Endothelial cell of umbilical vein (primary cell): ENCODE measurements at regions not wholly inside any gene's neighbourhood (a gene's known extent, or its start where the extent isn't known, plus 50 kb on each side); places are given as distances from the start of the nearest gene placed in this dataset.

ENCODE experiments used
- BruUV-seq: library from RNA; stranded (reverse); fragments of 400-500 nt; replicated peaks from 2 replicates; lab custom pipeline; 2021; lab: Mats Ljungman, UMichigan
- CTCF ChIA-PET: fragments of 300-600, 350-600 bp; sonication (Branson Sonifier 250); formaldehyde crosslinking; loops from one replicate; lab custom pipeline; 2021; ENCODE audit warnings: antibody characterized with exemption, inconsistent platforms; lab: Charles Lee
- POLR2A ChIA-PET: fragments of 300-600, 350-600 bp; sonication (Branson Sonifier 250); formaldehyde crosslinking; loops from one replicate; lab custom pipeline; 2021; ENCODE audit warnings: antibody characterized with exemption, inconsistent platforms; lab: Charles Lee
- DNase-seq: peaks from one replicate; pipeline ENCODE4 v3.0.0-alpha.2; 2011; ENCODE audit warnings: low read depth, low spot score
- FAIRE-seq: peaks from 2 replicates; lab custom pipeline; 2011; peaks lifted over from hg19 to GRCh38; lab: Jason Lieb, UNC
- H2AFZ ChIP-seq: 2 replicates; pipeline ENCODE4 v1.6.0; 2012; ENCODE audit warnings: low read depth, low read length, control low read depth, inconsistent platforms
- H3K27ac ChIP-seq: 2 replicates; pipeline ENCODE4 v1.5.1; 2011; ENCODE audit warnings: low read depth, mild to moderate bottlenecking, control low read depth, low read length, moderate library complexity; ENCODE audit not compliant: insufficient read depth
- H3K27me3 ChIP-seq, 2 experiments: 2 replicates each; pipeline versions ENCODE4 v1.6.0 to v1.6.1; 2011; ENCODE audit warnings: low read length in 2 of 2, mixed read lengths in 1 of 2; ENCODE audit not compliant: control insufficient read depth in 2 of 2, insufficient read depth in 2 of 2
- H3K36me3 ChIP-seq, 2 experiments: 2 replicates in 1 of 2; 3 replicates in 1 of 2; pipeline ENCODE4 v1.5.1; 2011; ENCODE audit warnings: low read length in 2 of 2, mild to moderate bottlenecking in 1 of 2, moderate library complexity in 1 of 2; ENCODE audit not compliant: control insufficient read depth in 2 of 2, insufficient read depth in 2 of 2; ENCODE audit errors: extremely low read depth in 1 of 2
- H3K4me1 ChIP-seq: 3 replicates; pipeline ENCODE4 v1.5.1; 2011; ENCODE audit warnings: mild to moderate bottlenecking, low read length; ENCODE audit not compliant: control insufficient read depth, insufficient read depth; ENCODE audit errors: extremely low read depth
- H3K4me2 ChIP-seq: 2 replicates; pipeline ENCODE4 v1.6.1; 2011; ENCODE audit warnings: low read length, control low read depth, mixed read lengths; ENCODE audit not compliant: insufficient read depth
- H3K4me3 ChIP-seq, 3 experiments: fragments of 200-600 bp in 1 of 3; sonication (generic), shearing (Covaris generic) in 1 of 3; replicated peaks in 1 of 3; 2 replicates each; pipeline ENCODE4 v1.5.1; 2011 to 2016; ENCODE audit warnings: control low read depth in 3 of 3, low read length in 3 of 3, mild to moderate bottlenecking in 2 of 3, inconsistent platforms in 1 of 3, low read depth in 1 of 3, moderate library complexity in 1 of 3; ENCODE audit not compliant: insufficient read depth in 1 of 3
- H3K79me2 ChIP-seq: 2 replicates; pipeline ENCODE4 v1.6.0; 2012; ENCODE audit warnings: low read length, inconsistent platforms; ENCODE audit not compliant: control insufficient read depth, insufficient read depth
- H3K9ac ChIP-seq: replicated peaks from 2 replicates; pipeline ENCODE3; 2011; ENCODE audit warnings: low read length, control low read depth; ENCODE audit not compliant: insufficient read depth; ENCODE audit errors: extremely low read depth
- H3K9me1 ChIP-seq: replicated peaks from 3 replicates; pipeline ENCODE4 v1.6.0; 2011; ENCODE audit warnings: mild to moderate bottlenecking, low read length; ENCODE audit not compliant: control insufficient read depth, insufficient read depth; ENCODE audit errors: extremely low read depth
- H3K9me3 ChIP-seq: replicated peaks from 2 replicates; pipeline ENCODE4 v1.5.1; 2012; ENCODE audit warnings: low read length, inconsistent platforms; ENCODE audit not compliant: control insufficient read depth, insufficient read depth
- H4K20me1 ChIP-seq: replicated peaks from 2 replicates; pipeline ENCODE3; 2011; ENCODE audit warnings: mild to moderate bottlenecking, low read length; ENCODE audit not compliant: control insufficient read depth, insufficient read depth; ENCODE audit errors: extremely low read depth
- EZH2 ChIP-seq: IDR thresholded peaks from 2 replicates; pipeline ENCODE4 v1.6.1; 2012; ENCODE audit warnings: borderline replicate concordance, low read depth, mild to moderate bottlenecking, moderate library complexity, low read length, inconsistent platforms; ENCODE audit not compliant: severe bottlenecking
- FOS ChIP-seq: IDR thresholded peaks from 2 replicates; pipeline ENCODE4 v1.6.1; 2011; ENCODE audit warnings: mild to moderate bottlenecking, low read length, moderate library complexity, borderline replicate concordance; ENCODE audit not compliant: insufficient read depth
- GATA2 ChIP-seq: IDR thresholded peaks from 2 replicates; pipeline ENCODE4 v1.7.0; 2011; ENCODE audit warnings: low read depth, mild to moderate bottlenecking, moderate library complexity, mixed read lengths, low read length; ENCODE audit not compliant: insufficient read length, insufficient read depth
- JUN ChIP-seq: IDR thresholded peaks from 2 replicates; pipeline ENCODE4 v1.6.1; 2011; ENCODE audit warnings: borderline replicate concordance, low read depth; ENCODE audit not compliant: insufficient read length, insufficient read depth
- MAX ChIP-seq: IDR thresholded peaks from 2 replicates; pipeline ENCODE4 v1.6.1; 2011; ENCODE audit not compliant: insufficient read depth, insufficient read length
- MYC ChIP-seq: IDR thresholded peaks from one replicate; pipeline ENCODE4 v1.6.1; 2011; ENCODE audit warnings: mild to moderate bottlenecking, low read depth, low read length
- POLR2A ChIP-seq: IDR thresholded peaks from 2 replicates; pipeline ENCODE4 v1.6.1; 2012; ENCODE audit warnings: low read depth, mild to moderate bottlenecking, control low read depth, low read length
- POLR2AphosphoS5 ChIP-seq: IDR thresholded peaks from 2 replicates; pipeline ENCODE4 v1.6.1; 2012; ENCODE audit warnings: low read depth, mild to moderate bottlenecking, control low read depth, low read length, moderate library complexity; ENCODE audit not compliant: insufficient read depth
- dilution Hi-C: fragments of 300-500 bp; cut with MboI; formaldehyde crosslinking; loops from one replicate; pipeline ENCODE4 v1.15.0; 2019; ENCODE audit warnings: low sequenced_read_pairs; ENCODE audit not compliant: extremely low pct_ligation_motif_present
- intact Hi-C: fragments of 100-400 bp; cut with micrococcal nuclease; formaldehyde crosslinking; loops from one replicate; pipeline ENCODE4 v1.10.0; 2022
- TF ChIP-seq, protein P1 (sequence below), 2 donors: IDR thresholded peaks; 1 replicate in 1 of 2; 2 replicates in 1 of 2; pipeline ENCODE4 v1.5.1; 2011; ENCODE audit warnings: low read length in 2 of 2, mild to moderate bottlenecking in 2 of 2, moderate library complexity in 2 of 2, control low read depth in 1 of 2, inconsistent platforms in 1 of 2, low read depth in 1 of 2; ENCODE audit not compliant: insufficient read depth in 1 of 2; ENCODE audit errors: extremely low read depth in 1 of 2

GRCh38 chr1:114315631-114316030, 162.0 kb upstream of the SYT6 start:
- no peaks in the 10 kb centered on the region for H3K9me3 ChIP-seq
- H2AFZ ChIP-seq, result no peak overlapping the region
- no peaks in the 10 kb centered on the region for H3K36me3 ChIP-seq
- no peak overlapping the region for H3K4me2 ChIP-seq
- no peaks in the 10 kb centered on the region for H3K79me2 ChIP-seq
- intact Hi-C loops (no loop called here), dilution Hi-C loops (no loop called here)
- H3K9me1 ChIP-seq, result no peaks in the 10 kb centered on the region
- ChIA-PET CTCF (no interaction called here), POLR2A (no interaction called here)
- no peak overlapping the region for H3K9ac ChIP-seq
- H4K20me1 ChIP-seq, result no peaks in the 10 kb centered on the region
- BruUV-seq, result no TSS peak
- no peaks in the 10 kb centered on the region for H3K27me3 ChIP-seq
- H3K4me3 ChIP-seq, result no peak overlapping the region
- H3K4me1 ChIP-seq, result no peaks in the 10 kb centered on the region
- DNase-seq (no peak), FAIRE-seq (no peak)
- TF ChIP-seq GATA2, result no peak
- no peak for TF ChIP-seq JUN
- TF ChIP-seq, protein P1, sequence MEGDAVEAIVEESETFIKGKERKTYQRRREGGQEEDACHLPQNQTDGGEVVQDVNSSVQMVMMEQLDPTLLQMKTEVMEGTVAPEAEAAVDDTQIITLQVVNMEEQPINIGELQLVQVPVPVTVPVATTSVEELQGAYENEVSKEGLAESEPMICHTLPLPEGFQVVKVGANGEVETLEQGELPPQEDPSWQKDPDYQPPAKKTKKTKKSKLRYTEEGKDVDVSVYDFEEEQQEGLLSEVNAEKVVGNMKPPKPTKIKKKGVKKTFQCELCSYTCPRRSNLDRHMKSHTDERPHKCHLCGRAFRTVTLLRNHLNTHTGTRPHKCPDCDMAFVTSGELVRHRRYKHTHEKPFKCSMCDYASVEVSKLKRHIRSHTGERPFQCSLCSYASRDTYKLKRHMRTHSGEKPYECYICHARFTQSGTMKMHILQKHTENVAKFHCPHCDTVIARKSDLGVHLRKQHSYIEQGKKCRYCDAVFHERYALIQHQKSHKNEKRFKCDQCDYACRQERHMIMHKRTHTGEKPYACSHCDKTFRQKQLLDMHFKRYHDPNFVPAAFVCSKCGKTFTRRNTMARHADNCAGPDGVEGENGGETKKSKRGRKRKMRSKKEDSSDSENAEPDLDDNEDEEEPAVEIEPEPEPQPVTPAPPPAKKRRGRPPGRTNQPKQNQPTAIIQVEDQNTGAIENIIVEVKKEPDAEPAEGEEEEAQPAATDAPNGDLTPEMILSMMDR (IDR thresholded peaks at IDR 0.05; ENCODE audit: extremely low read depth in 1 of 2, insufficient read depth in 1 of 2, low read depth in 1 of 2, low read length in 2 of 2), result no peak
- no peak for TF ChIP-seq POLR2AphosphoS5
- no peak for TF ChIP-seq MAX
- TF ChIP-seq MYC, result no peak
- no peak for TF ChIP-seq POLR2A
- no peak for TF ChIP-seq FOS
- TF ChIP-seq EZH2, result no peak
- H3K27ac ChIP-seq, result no peak overlapping the region
